Common myeloid progenitor, CD34-positive (primary cell): ENCODE measurements at regions not wholly inside any gene's neighbourhood (a gene's known extent, or its start where the extent isn't known, plus 50 kb on each side); places are given as distances from the start of the nearest gene placed in this dataset.
A peak's percentile ranks its signal among the peaks of the same experiment; 100 is the strongest.
"Not testable (repeated sequence)": the region's sequence is repeated elsewhere in the genome, so short reads cannot be mapped to it uniquely, and the experiment has no call there.

Experiments
- CTCF ChIA-PET: fragments of 350-600 bp; sonication (Branson Sonifier 250); formaldehyde crosslinking; loops from one replicate; lab custom pipeline; 2021; ENCODE audit warnings: antibody characterized with exemption; lab: Charles Lee
- POLR2A ChIA-PET: fragments of 350-600 bp; sonication (Branson Sonifier 250); formaldehyde crosslinking; loops from one replicate; lab custom pipeline; 2021; ENCODE audit warnings: antibody characterized with exemption; lab: Charles Lee
- DNase-seq, 3 donors: peaks; one replicate each; pipeline versions ENCODE4 v3.0.0 to v3.0.0-alpha.2; 2013
- H3K27ac ChIP-seq, 2 experiments: 1 replicate in 1 of 2; 2 replicates in 1 of 2; pipeline ENCODE4 v1.7.0; 2013; ENCODE audit warnings: inconsistent platforms in 2 of 2, low read length in 2 of 2, mild to moderate bottlenecking in 2 of 2, low read depth in 1 of 2, moderate library complexity in 1 of 2; ENCODE audit not compliant: severe bottlenecking in 2 of 2, insufficient read depth in 1 of 2, poor library complexity in 1 of 2
- H3K27me3 ChIP-seq, 5 experiments: replicated peaks in 2 of 5; 1 replicate in 3 of 5; 2 replicates in 2 of 5; pipeline versions ENCODE4 v1.6.1 to v1.7.0; 2013; ENCODE audit warnings: low read length in 4 of 5, mild to moderate bottlenecking in 2 of 5, moderate library complexity in 2 of 5, inconsistent platforms in 1 of 5; ENCODE audit not compliant: insufficient read depth in 5 of 5, control insufficient read depth in 4 of 5
- H3K36me3 ChIP-seq, 4 experiments: 1 replicate in 2 of 4; 2 replicates in 2 of 4; pipeline versions ENCODE4 v1.6.1 to v1.7.0; 2013; ENCODE audit warnings: low read length in 3 of 4, control low read depth in 1 of 4, mild to moderate bottlenecking in 1 of 4; ENCODE audit not compliant: control insufficient read depth in 4 of 4, insufficient read depth in 4 of 4
- H3K4me1 ChIP-seq, 4 experiments: 1 replicate in 3 of 4; 2 replicates in 1 of 4; pipeline versions ENCODE4 v1.6.1 to v1.7.1; 2013; ENCODE audit warnings: low read length in 3 of 4, mild to moderate bottlenecking in 3 of 4, control low read depth in 1 of 4, inconsistent platforms in 1 of 4, moderate library complexity in 1 of 4; ENCODE audit not compliant: control insufficient read depth in 4 of 4, insufficient read depth in 4 of 4; ENCODE audit errors: control extremely low read depth in 1 of 4
- H3K4me3 ChIP-seq, 7 experiments: 1 replicate in 4 of 7; 2 replicates in 3 of 7; pipeline versions ENCODE4 v1.5.1 to v1.7.0; 2013; ENCODE audit warnings: mild to moderate bottlenecking in 7 of 7, low read length in 6 of 7, moderate library complexity in 6 of 7, inconsistent platforms in 2 of 7, low read depth in 2 of 7, control low read depth in 1 of 7; ENCODE audit not compliant: insufficient read depth in 4 of 7, control insufficient read depth in 1 of 7; ENCODE audit errors: extremely low read depth in 1 of 7
- H3K9me3 ChIP-seq, 5 experiments: 1 replicate in 4 of 5; 2 replicates in 1 of 5; pipeline versions ENCODE4 v1.6.1 to v1.7.1; 2013; ENCODE audit warnings: low read length in 4 of 5, mild to moderate bottlenecking in 2 of 5, inconsistent platforms in 1 of 5, low read depth in 1 of 5, moderate library complexity in 1 of 5; ENCODE audit not compliant: control insufficient read depth in 4 of 5, insufficient read depth in 2 of 5; ENCODE audit errors: control extremely low read depth in 1 of 5
- WGBS: methylation state at CpG from one replicate; pipeline ENCODE4 v1.1.5; 2013; ENCODE audit not compliant: insufficient coverage; 5-methylcytosine and 5-hydroxymethylcytosine counted together

- no peak for DNase-seq
Measured at GRCh38 chr22:25318081-25318823, 98.8 kb downstream of the CRYBB2 start.

GRCh38 chr22:25327018-25327755 lies 107.7 kb downstream of the CRYBB2 start:
- POLR2A ChIA-PET, result no interaction called here
- no peaks in the 10 kb centered on the region for H3K4me1 ChIP-seq
- no peak for DNase-seq
- no peaks in the 10 kb centered on the region for H3K9me3 ChIP-seq
- no peaks in the 10 kb centered on the region for H3K27me3 ChIP-seq
- no peak overlapping the region for H3K4me3 ChIP-seq
- no peak overlapping the region for H3K27ac ChIP-seq
- WGBS, result 90% methylated on average over 13 of the region's 17 CpGs
- H3K36me3 ChIP-seq, result no peaks in the 10 kb centered on the region
- CTCF ChIA-PET, result no interaction called here

More at GRCh38 chr22:25318081-25318823, 98.8 kb downstream of the CRYBB2 start:
- Histone ChIP-seq H3K27me3 (no peaks in the 10 kb centered on the region), H3K4me1 (no peaks in the 10 kb centered on the region), H3K27ac (no peak overlapping the region), H3K9me3 (no peaks in the 10 kb centered on the region), H3K4me3 (no peak overlapping the region), H3K36me3 (no peaks in the 10 kb centered on the region)
- WGBS, result 95% methylated on average over 14 of the region's 15 CpGs
- ChIA-PET CTCF (no interaction called here), POLR2A (no interaction called here)

- no peaks in the 10 kb centered on the region for H3K27me3 ChIP-seq
- 75% methylated on average over 1 of the region's 4 CpGs for WGBS
- H3K4me3 ChIP-seq, result no peak overlapping the region
- no peaks in the 10 kb centered on the region for H3K9me3 ChIP-seq
- H3K27ac ChIP-seq, result no peak overlapping the region
- ChIA-PET CTCF (no interaction called here), POLR2A (no interaction called here)
- DNase-seq, result no peak
- H3K36me3 ChIP-seq, result no peaks in the 10 kb centered on the region
- no peaks in the 10 kb centered on the region for H3K4me1 ChIP-seq
Measured at GRCh38 chr22:25331050-25331449, 111.6 kb downstream of the CRYBB2 start.

- H3K36me3 ChIP-seq, POLR2A ChIA-PET: not testable (repeated sequence)
- WGBS, result 96% methylated on average over 5 of the region's 5 CpGs
Measured at GRCh38 chr22:25331911-25332310, 112.5 kb downstream of the CRYBB2 start.

GRCh38 chr22:25332386-25332785 lies 112.9 kb downstream of the CRYBB2 start:
- WGBS, result 97% methylated on average over 11 of the region's 11 CpGs
- no peak overlapping the region for H3K4me3 ChIP-seq
- CTCF ChIA-PET, result no interaction called here
- no peaks in the 10 kb centered on the region for H3K27me3 ChIP-seq
- no peaks in the 10 kb centered on the region for H3K36me3 ChIP-seq
- H3K27ac ChIP-seq, result no peak overlapping the region
- POLR2A ChIA-PET, result no interaction called here
- no peaks in the 10 kb centered on the region for H3K9me3 ChIP-seq
- no peaks in the 10 kb centered on the region for H3K4me1 ChIP-seq
- no peak for DNase-seq

More at GRCh38 chr22:25331911-25332310, 112.5 kb downstream of the CRYBB2 start:
- H3K27me3 ChIP-seq, H3K27ac ChIP-seq, H3K9me3 ChIP-seq, H3K4me1 ChIP-seq, CTCF ChIA-PET, DNase-seq, H3K4me3 ChIP-seq: not testable (repeated sequence)

- CTCF ChIA-PET, result interaction anchor here (0.8 to 1.0 kb wide), 2 partner anchors 16 to 605 kb away, joined by 3 read pairs; no protein-coding TSS in a partner anchor
- no peaks in the 10 kb centered on the region for H3K9me3 ChIP-seq
- POLR2A ChIA-PET, result no interaction called here
- no peak overlapping the region for H3K27ac ChIP-seq
- no peaks in the 10 kb centered on the region for H3K36me3 ChIP-seq
- no peak overlapping the region for H3K4me3 ChIP-seq
- 32% methylated on average over 10 of the region's 10 CpGs for WGBS
- no peaks in the 10 kb centered on the region for H3K4me1 ChIP-seq
- DNase-seq, result peak; percentile 33 to 65 (median 60)
- H3K27me3 ChIP-seq, result no peaks in the 10 kb centered on the region
Measured at GRCh38 chr22:25334162-25334490, 114.7 kb downstream of the CRYBB2 start.

GRCh38 chr22:25334631-25335030 lies 115.2 kb downstream of the CRYBB2 start:
- DNase-seq, H3K36me3 ChIP-seq, H3K9me3 ChIP-seq, H3K4me1 ChIP-seq, POLR2A ChIA-PET, H3K4me3 ChIP-seq, H3K27ac ChIP-seq, H3K27me3 ChIP-seq: not testable (repeated sequence)
- CTCF ChIA-PET, result interaction anchor here (1.0 kb wide), 1 partner anchor 606 kb away, joined by 3 read pairs; no protein-coding TSS in a partner anchor
- WGBS, result 97% methylated on average over 13 of the region's 17 CpGs
